ENCODE measurements at regions not wholly inside any gene's neighbourhood (a gene's known extent, or its start where the extent isn't known, plus 50 kb on each side); places are given as distances from the start of the nearest gene placed in this dataset.
A peak's percentile ranks its signal among the peaks of the same experiment; 100 is the strongest.

DNA sequence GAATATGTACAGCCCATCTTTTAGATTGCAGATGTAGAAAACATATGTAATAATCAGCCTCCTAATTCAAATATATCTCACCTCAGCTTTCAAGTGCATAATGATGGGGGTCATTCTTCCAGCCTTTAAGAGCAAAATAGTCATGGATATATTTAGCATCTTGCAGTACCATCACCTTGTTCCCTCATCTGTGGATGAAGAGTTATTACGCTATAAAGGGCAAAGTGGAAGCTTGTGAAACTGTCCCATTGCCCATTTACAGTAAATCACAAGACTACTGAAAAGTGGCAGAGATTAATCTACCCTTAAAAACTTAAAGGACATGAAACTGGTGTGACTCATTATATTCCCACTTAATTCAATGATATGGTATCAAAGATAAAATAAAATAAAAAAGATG lies 979.7 kb upstream of the HS3ST1 start:
- 0% methylated on average over 1 of the region's 1 CpG for WGBS (ENCODE audit: low lambda C conversion rate)
- POLR2A ChIA-PET = no interaction called here
- CTCF ChIA-PET (ENCODE audit: low intra/inter-chr PET ratio, low total read pairs) = no interaction called here

DNA sequence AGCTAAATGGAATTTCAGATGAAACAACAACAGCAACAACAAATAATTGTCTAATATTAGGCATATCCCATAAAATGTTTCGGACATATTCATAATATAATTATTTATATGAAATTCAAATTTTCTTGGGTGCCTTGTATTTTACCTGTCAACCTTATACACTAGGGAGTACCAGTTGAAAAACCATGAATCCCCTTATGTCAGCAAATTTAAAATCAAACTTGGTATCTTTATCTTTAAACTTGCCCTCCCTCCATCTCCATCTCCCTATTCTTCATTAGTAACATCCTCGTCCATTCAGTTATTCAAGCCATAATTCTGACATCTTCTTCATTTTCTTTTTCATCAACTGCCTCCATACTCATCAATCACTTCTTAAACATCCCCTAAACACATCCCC lies 974.5 kb upstream of the HS3ST1 start:
- intact Hi-C loops (cut with micrococcal nuclease; ENCODE audit: unreplicated experiment) = no loop called here
- no peak for ATAC-seq
- peak; percentile 89 for TF ChIP-seq MAFF (IDR thresholded peaks at IDR 0.05; ENCODE audit: low read depth, low read length)
- peak; percentile 80 to 94 for TF ChIP-seq MAFK (conservative IDR thresholded peaks at IDR 0.05 in 1 of 2, IDR thresholded peaks at IDR 0.05 in 1 of 2; ENCODE audit: low read length in 2 of 2)
- TF ChIP-seq, protein P1, sequence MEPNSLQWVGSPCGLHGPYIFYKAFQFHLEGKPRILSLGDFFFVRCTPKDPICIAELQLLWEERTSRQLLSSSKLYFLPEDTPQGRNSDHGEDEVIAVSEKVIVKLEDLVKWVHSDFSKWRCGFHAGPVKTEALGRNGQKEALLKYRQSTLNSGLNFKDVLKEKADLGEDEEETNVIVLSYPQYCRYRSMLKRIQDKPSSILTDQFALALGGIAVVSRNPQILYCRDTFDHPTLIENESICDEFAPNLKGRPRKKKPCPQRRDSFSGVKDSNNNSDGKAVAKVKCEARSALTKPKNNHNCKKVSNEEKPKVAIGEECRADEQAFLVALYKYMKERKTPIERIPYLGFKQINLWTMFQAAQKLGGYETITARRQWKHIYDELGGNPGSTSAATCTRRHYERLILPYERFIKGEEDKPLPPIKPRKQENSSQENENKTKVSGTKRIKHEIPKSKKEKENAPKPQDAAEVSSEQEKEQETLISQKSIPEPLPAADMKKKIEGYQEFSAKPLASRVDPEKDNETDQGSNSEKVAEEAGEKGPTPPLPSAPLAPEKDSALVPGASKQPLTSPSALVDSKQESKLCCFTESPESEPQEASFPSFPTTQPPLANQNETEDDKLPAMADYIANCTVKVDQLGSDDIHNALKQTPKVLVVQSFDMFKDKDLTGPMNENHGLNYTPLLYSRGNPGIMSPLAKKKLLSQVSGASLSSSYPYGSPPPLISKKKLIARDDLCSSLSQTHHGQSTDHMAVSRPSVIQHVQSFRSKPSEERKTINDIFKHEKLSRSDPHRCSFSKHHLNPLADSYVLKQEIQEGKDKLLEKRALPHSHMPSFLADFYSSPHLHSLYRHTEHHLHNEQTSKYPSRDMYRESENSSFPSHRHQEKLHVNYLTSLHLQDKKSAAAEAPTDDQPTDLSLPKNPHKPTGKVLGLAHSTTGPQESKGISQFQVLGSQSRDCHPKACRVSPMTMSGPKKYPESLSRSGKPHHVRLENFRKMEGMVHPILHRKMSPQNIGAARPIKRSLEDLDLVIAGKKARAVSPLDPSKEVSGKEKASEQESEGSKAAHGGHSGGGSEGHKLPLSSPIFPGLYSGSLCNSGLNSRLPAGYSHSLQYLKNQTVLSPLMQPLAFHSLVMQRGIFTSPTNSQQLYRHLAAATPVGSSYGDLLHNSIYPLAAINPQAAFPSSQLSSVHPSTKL (CRISPR knock-in tag; IDR thresholded peaks at IDR 0.05) = no peak
- 0% methylated on average over 2 of the region's 2 CpGs for WGBS (ENCODE audit: low lambda C conversion rate)
- Histone ChIP-seq H3K4me1 (ENCODE audit: insufficient read depth, low read length) (no peaks in the 10 kb centered on the region), H3K9ac (ENCODE audit: insufficient read depth, low read depth, low read length) (no peak overlapping the region), H2AFZ (ENCODE audit: low read length) (no peak overlapping the region), H3K27ac (ENCODE audit: extremely low read length, insufficient read depth, low read length) (no peak overlapping the region), H3K4me2 (ENCODE audit: low read depth, low read length) (no peak overlapping the region), H3K4me3 (replicated peaks in 1 of 3; ENCODE audit: insufficient read depth in 1 of 3, low read depth in 2 of 3, low read length in 3 of 3) (no peak overlapping the region), H3K79me2 (ENCODE audit: insufficient read depth, low read length) (no peaks in the 10 kb centered on the region), H3K36me3 (replicated peaks in 1 of 2; ENCODE audit: control insufficient read depth in 1 of 2, insufficient read depth in 2 of 2, low read length in 2 of 2) (no peaks in the 10 kb centered on the region), H4K20me1 (ENCODE audit: insufficient read depth, low read length) (no peaks in the 10 kb centered on the region), H3K9me3 (ENCODE audit: low read length) (peaks cover 11% of the 10 kb centered on the region; the same call in 1 of the 2 replicates), H3K27me3 (ENCODE audit: control insufficient read depth in 1 of 2, insufficient read depth in 2 of 2, low read length in 2 of 2) (no peaks in the 10 kb centered on the region)
- DNase-seq (ENCODE audit: low spot score) = no peak
- in situ Hi-C loops (cut with HindIII; ENCODE audit: extremely low pct_ligation_motif_present, low pct_unique_long_range_greater_than_20kb) = no loop called here
- FAIRE-seq = no peak
- ChIA-PET POLR2A (no interaction called here), CTCF (ENCODE audit: low intra/inter-chr PET ratio, low total read pairs) (no interaction called here)
- no TSS peak for BruUV-seq (replicated peaks)

More for the DNA sequence above, 979.7 kb upstream of the HS3ST1 start:
- BruUV-seq (replicated peaks) = no TSS peak
- in situ Hi-C loops (cut with HindIII; ENCODE audit: extremely low pct_ligation_motif_present, low pct_unique_long_range_greater_than_20kb) = no loop called here
- DNase-seq (ENCODE audit: low spot score) = no peak
- TF ChIP-seq TBL1XR1 (IDR thresholded peaks at IDR 0.05; ENCODE audit: borderline replicate concordance, low read length, partially characterized antibody) (no peak), ZNF296 (CRISPR knock-in tag; conservative IDR thresholded peaks at IDR 0.05) (no peak), DPF2 (CRISPR knock-in tag; IDR thresholded peaks at IDR 0.05; ENCODE audit: borderline replicate concordance, low read depth) (no peak), PHF5A (CRISPR knock-in tag; IDR thresholded peaks at IDR 0.05; ENCODE audit: low read depth, unreplicated experiment) (no peak), ZNF772 (CRISPR knock-in tag; IDR thresholded peaks at IDR 0.05) (no peak), ZNF230 (CRISPR knock-in tag; IDR thresholded peaks at IDR 0.05) (no peak), MLLT10 (CRISPR knock-in tag; IDR thresholded peaks at IDR 0.05) (no peak), ARNT2 (CRISPR knock-in tag; IDR thresholded peaks at IDR 0.05; ENCODE audit: low read depth) (no peak)
- TF ChIP-seq, protein P2, sequence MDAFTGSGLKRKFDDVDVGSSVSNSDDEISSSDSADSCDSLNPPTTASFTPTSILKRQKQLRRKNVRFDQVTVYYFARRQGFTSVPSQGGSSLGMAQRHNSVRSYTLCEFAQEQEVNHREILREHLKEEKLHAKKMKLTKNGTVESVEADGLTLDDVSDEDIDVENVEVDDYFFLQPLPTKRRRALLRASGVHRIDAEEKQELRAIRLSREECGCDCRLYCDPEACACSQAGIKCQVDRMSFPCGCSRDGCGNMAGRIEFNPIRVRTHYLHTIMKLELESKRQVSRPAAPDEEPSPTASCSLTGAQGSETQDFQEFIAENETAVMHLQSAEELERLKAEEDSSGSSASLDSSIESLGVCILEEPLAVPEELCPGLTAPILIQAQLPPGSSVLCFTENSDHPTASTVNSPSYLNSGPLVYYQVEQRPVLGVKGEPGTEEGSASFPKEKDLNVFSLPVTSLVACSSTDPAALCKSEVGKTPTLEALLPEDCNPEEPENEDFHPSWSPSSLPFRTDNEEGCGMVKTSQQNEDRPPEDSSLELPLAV (CRISPR knock-in tag; conservative IDR thresholded peaks at IDR 0.05; ENCODE audit: low read depth) = no peak
- Histone ChIP-seq H3K27ac (ENCODE audit: extremely low read length, insufficient read depth, low read length) (no peak overlapping the region), H3K4me3 (replicated peaks in 1 of 3; ENCODE audit: insufficient read depth in 1 of 3, low read depth in 2 of 3, low read length in 3 of 3) (no peak overlapping the region), H3K27me3 (ENCODE audit: control insufficient read depth in 1 of 2, insufficient read depth in 2 of 2, low read length in 2 of 2) (no peaks in the 10 kb centered on the region), H3K79me2 (ENCODE audit: insufficient read depth, low read length) (no peaks in the 10 kb centered on the region), H3K9ac (ENCODE audit: insufficient read depth, low read depth, low read length) (no peak overlapping the region), H4K20me1 (ENCODE audit: insufficient read depth, low read length) (no peaks in the 10 kb centered on the region), H2AFZ (ENCODE audit: low read length) (no peak overlapping the region), H3K36me3 (replicated peaks in 1 of 2; ENCODE audit: control insufficient read depth in 1 of 2, insufficient read depth in 2 of 2, low read length in 2 of 2) (no peaks in the 10 kb centered on the region), H3K4me2 (ENCODE audit: low read depth, low read length) (no peak overlapping the region), H3K4me1 (ENCODE audit: insufficient read depth, low read length) (no peaks in the 10 kb centered on the region), H3K9me3 (ENCODE audit: low read length) (peaks cover 20% of the 10 kb centered on the region; the same call in 1 of the 2 replicates)
- ATAC-seq = no peak
- FAIRE-seq = no peak
- intact Hi-C loops (cut with micrococcal nuclease; ENCODE audit: unreplicated experiment) = no loop called here

Data from HepG2 (cell line).